ENCODE measurements at regions not wholly inside any gene's neighbourhood (a gene's known extent, or its start where the extent isn't known, plus 50 kb on each side); places are given as distances from the start of the nearest gene placed in this dataset.

DNA sequence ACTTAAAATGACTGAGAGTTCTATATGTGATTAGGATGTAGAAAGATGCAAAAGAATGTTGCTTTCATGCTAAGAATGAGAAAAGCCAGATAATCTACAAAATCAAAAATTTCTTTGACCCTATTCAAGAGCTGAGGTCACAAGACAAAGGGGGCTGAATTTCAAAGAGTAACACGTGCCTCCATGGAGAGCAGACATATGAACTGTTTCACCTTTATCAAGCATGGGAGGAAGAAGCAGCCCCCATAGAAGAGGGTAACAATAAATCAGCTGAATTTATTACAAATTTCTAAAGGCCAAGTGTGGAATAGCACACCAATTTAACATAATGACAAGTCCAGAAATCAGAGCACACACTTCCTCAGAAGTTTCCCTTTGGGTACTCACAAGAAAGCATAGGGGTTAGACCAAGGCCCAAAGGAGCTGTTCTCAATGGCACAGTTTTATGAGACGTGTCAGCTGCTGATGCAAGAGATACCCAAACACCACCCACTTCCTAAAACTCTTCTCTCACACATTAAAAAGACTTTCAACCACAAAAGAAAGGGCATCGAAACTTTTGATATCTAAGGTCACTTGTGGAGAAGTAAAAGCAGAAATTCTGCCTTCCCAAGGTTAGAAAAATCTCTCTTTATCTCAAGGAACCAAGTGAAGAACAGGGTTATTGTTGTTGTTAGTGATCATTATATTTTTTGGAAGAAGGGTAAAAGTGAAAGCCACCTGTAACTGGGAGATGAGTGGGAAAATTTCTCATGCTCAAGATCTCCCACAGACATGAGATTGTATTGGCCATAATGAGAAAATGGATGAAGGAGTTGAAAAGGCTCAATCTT lies 950.1 kb downstream of the TRIB2 start (continued):
- TF ChIP-seq MEF2B (IDR thresholded peaks at IDR 0.05; ENCODE audit: partially characterized antibody, poor library complexity, severe bottlenecking) (peak; percentile 87), MXI1 (IDR thresholded peaks at IDR 0.05; ENCODE audit: low read depth, low read length) (no peak), IKZF1 (conservative IDR thresholded peaks at IDR 0.05) (peak; percentile 66), MYB (IDR thresholded peaks at IDR 0.05; ENCODE audit: borderline replicate concordance, low read depth, low read length) (0 out of 2 replicates have a peak, but pooled peaks have one; percentile 7), CREB1 (IDR thresholded peaks at IDR 0.05; ENCODE audit: low read depth) (no peak), BHLHE40 (IDR thresholded peaks at IDR 0.05; ENCODE audit: borderline replicate concordance in 1 of 2, low read depth in 2 of 2, low read length in 1 of 2) (peak; percentile 5 to 38; a peak in 1 of 4 replicates), RUNX3 (IDR thresholded peaks at IDR 0.05; ENCODE audit: low read length) (peak; percentile 70), SPI1 (IDR thresholded peaks at IDR 0.05; ENCODE audit: borderline replicate concordance, insufficient read depth, low read depth, low read length) (peak; percentile 79), NR2F1 (conservative IDR thresholded peaks at IDR 0.05) (peak; percentile 79), IRF4 (IDR thresholded peaks at IDR 0.05; ENCODE audit: low read depth, low read length) (0 out of 2 replicates have a peak, but pooled peaks have one; percentile 34), IKZF2 (IDR thresholded peaks at IDR 0.05) (peak; percentile 70 to 84; a peak in 3 of 4 replicates), ATF7 (IDR thresholded peaks at IDR 0.05; ENCODE audit: low read depth) (peak; percentile 76), MTA3 (IDR thresholded peaks at IDR 0.05; ENCODE audit: borderline replicate concordance, low read length) (0 out of 2 replicates have a peak, but pooled peaks have one; percentile 42), NFXL1 (IDR thresholded peaks at IDR 0.05; ENCODE audit: borderline replicate concordance) (no peak), TCF12 (IDR thresholded peaks at IDR 0.05; ENCODE audit: low read depth, low read length) (peak; percentile 47; the same call in 1 of the 2 replicates), CEBPB (IDR thresholded peaks at IDR 0.05; ENCODE audit: borderline replicate concordance in 1 of 2, low read depth in 2 of 2, low read length in 2 of 2) (peak; percentile 26 to 56; a peak in 1 of 4 replicates), CHD2 (IDR thresholded peaks at IDR 0.05; ENCODE audit: borderline replicate concordance, low read depth, low read length) (no peak), NBN (IDR thresholded peaks at IDR 0.05) (peak; percentile 11; the same call in 1 of the 2 replicates), BACH1 (IDR thresholded peaks at IDR 0.05; ENCODE audit: borderline replicate concordance) (no peak), HCFC1 (IDR thresholded peaks at IDR 0.05; ENCODE audit: low read length) (no peak)
- TF ChIP-seq, protein P1, sequence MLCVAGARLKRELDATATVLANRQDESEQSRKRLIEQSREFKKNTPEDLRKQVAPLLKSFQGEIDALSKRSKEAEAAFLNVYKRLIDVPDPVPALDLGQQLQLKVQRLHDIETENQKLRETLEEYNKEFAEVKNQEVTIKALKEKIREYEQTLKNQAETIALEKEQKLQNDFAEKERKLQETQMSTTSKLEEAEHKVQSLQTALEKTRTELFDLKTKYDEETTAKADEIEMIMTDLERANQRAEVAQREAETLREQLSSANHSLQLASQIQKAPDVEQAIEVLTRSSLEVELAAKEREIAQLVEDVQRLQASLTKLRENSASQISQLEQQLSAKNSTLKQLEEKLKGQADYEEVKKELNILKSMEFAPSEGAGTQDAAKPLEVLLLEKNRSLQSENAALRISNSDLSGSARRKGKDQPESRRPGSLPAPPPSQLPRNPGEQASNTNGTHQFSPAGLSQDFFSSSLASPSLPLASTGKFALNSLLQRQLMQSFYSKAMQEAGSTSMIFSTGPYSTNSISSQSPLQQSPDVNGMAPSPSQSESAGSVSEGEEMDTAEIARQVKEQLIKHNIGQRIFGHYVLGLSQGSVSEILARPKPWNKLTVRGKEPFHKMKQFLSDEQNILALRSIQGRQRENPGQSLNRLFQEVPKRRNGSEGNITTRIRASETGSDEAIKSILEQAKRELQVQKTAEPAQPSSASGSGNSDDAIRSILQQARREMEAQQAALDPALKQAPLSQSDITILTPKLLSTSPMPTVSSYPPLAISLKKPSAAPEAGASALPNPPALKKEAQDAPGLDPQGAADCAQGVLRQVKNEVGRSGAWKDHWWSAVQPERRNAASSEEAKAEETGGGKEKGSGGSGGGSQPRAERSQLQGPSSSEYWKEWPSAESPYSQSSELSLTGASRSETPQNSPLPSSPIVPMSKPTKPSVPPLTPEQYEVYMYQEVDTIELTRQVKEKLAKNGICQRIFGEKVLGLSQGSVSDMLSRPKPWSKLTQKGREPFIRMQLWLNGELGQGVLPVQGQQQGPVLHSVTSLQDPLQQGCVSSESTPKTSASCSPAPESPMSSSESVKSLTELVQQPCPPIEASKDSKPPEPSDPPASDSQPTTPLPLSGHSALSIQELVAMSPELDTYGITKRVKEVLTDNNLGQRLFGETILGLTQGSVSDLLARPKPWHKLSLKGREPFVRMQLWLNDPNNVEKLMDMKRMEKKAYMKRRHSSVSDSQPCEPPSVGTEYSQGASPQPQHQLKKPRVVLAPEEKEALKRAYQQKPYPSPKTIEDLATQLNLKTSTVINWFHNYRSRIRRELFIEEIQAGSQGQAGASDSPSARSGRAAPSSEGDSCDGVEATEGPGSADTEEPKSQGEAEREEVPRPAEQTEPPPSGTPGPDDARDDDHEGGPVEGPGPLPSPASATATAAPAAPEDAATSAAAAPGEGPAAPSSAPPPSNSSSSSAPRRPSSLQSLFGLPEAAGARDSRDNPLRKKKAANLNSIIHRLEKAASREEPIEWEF (IDR thresholded peaks at IDR 0.05; ENCODE audit: insufficient replicate concordance, low read depth, low read length) = peak; percentile 86
- TF ChIP-seq, protein P2, sequence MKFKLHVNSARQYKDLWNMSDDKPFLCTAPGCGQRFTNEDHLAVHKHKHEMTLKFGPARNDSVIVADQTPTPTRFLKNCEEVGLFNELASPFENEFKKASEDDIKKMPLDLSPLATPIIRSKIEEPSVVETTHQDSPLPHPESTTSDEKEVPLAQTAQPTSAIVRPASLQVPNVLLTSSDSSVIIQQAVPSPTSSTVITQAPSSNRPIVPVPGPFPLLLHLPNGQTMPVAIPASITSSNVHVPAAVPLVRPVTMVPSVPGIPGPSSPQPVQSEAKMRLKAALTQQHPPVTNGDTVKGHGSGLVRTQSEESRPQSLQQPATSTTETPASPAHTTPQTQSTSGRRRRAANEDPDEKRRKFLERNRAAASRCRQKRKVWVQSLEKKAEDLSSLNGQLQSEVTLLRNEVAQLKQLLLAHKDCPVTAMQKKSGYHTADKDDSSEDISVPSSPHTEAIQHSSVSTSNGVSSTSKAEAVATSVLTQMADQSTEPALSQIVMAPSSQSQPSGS (IDR thresholded peaks at IDR 0.05; ENCODE audit: low read length) = peak; percentile 56; the same call in 1 of the 2 replicates
- TF ChIP-seq, protein P3, sequence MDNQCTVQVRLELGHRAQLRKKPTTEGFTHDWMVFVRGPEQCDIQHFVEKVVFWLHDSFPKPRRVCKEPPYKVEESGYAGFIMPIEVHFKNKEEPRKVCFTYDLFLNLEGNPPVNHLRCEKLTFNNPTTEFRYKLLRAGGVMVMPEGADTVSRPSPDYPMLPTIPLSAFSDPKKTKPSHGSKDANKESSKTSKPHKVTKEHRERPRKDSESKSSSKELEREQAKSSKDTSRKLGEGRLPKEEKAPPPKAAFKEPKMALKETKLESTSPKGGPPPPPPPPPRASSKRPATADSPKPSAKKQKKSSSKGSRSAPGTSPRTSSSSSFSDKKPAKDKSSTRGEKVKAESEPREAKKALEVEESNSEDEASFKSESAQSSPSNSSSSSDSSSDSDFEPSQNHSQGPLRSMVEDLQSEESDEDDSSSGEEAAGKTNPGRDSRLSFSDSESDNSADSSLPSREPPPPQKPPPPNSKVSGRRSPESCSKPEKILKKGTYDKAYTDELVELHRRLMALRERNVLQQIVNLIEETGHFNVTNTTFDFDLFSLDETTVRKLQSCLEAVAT (IDR thresholded peaks at IDR 0.05) = peak; percentile 62; the same call in 1 of the 2 replicates
